ENCODE measurements at regions not wholly inside any gene's neighbourhood (a gene's known extent, or its start where the extent isn't known, plus 50 kb on each side); places are given as distances from the start of the nearest gene placed in this dataset.
"Not testable (repeated sequence)": the region's sequence is repeated elsewhere in the genome, so short reads cannot be mapped to it uniquely, and the experiment has no call there.

DNA sequence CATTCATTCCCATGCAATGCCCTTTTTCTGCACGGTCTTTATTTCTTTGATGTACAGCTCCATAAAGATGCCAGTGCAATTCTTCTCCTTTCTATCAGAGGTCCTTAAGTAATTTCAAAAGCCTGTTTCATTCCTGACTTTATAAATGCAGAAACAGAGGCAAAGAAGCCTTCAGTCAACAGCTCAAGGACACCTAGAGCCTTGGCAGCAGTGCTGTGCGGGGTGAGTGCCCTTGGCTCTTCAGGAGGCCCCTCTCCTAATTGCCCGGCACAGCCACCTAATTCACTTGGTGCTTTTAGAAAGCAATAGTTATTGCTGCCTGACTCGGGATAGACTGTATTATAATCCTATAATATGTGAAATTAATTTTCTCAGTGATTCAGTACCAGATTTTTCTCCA is 169.6 kb upstream of the KLF6 start:
- FAIRE-seq (no peak), DNase-seq (ENCODE audit: insufficient read length, low spot score) (no peak)

DNA sequence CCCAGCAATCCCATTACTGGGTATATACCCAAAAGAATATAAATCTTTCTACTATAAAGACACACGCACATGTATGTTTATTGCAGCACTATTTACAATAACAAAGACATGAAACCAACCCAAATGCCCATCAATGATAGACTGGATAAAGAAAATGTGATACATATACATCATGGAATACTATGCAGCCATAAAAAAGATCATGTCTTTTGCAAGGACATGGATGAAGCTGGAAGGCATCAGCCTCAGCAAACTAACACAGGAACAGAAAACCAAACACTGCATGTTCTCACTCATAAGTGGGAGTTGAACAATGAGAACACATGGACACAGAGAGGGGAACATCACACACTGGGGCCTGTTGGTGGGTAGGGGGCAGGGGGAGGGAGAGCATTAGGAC is 169.0 kb upstream of the KLF6 start:
- not testable (repeated sequence) for FAIRE-seq; DNase-seq (ENCODE audit: insufficient read length, low spot score)

More for the DNA sequence above, 169.6 kb upstream of the KLF6 start:
- no peak for TF ChIP-seq POLR2A (IDR thresholded peaks at IDR 0.05; ENCODE audit: low read depth, low read length)
- TF ChIP-seq PAX5 (IDR thresholded peaks at IDR 0.05; ENCODE audit: insufficient read depth, low read length, severe bottlenecking), result no peak
- TF ChIP-seq TAF1 (IDR thresholded peaks at IDR 0.05; ENCODE audit: low read depth, low read length), result no peak
- no peak for TF ChIP-seq POU2F2 (IDR thresholded peaks at IDR 0.05; ENCODE audit: low read depth, low read length)
- TF ChIP-seq POLR2AphosphoS5 (IDR thresholded peaks at IDR 0.05; ENCODE audit: low read depth, low read length), result no peak
- no peak for TF ChIP-seq SPI1 (IDR thresholded peaks at IDR 0.05; ENCODE audit: low read depth, low read length)

DNA sequence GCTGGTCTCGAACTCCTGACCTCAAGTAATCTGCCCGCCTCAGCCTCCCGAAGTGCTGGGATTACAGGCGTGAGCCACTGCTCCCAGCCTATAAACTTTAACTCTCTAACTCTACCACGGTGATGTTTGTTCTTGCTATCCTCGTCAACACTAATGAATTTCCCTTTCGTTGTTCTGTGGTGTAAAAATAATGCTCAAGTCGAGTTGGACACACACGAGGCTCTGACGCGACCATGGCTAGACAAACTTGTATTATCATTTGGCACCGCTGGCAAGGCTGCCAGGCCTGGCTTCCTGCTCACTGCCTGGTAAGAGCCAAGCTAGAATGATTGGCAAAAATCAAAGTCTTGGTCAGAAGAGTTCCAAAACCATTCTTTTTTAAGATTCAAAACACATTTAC is 167.0 kb upstream of the KLF6 start:
- FAIRE-seq (peak; percentile 9), DNase-seq (ENCODE audit: insufficient read length, low spot score) (no peak)
- TF ChIP-seq POLR2A (IDR thresholded peaks at IDR 0.05; ENCODE audit: low read depth, low read length), result no peak
- no peak for TF ChIP-seq POLR2AphosphoS5 (IDR thresholded peaks at IDR 0.05; ENCODE audit: low read depth, low read length)
- TF ChIP-seq PAX5 (IDR thresholded peaks at IDR 0.05; ENCODE audit: insufficient read depth, low read length, severe bottlenecking), result no peak
- no peak for TF ChIP-seq SPI1 (IDR thresholded peaks at IDR 0.05; ENCODE audit: low read depth, low read length)
- no peak for TF ChIP-seq POU2F2 (IDR thresholded peaks at IDR 0.05; ENCODE audit: low read depth, low read length)
- no peak for TF ChIP-seq TAF1 (IDR thresholded peaks at IDR 0.05; ENCODE audit: low read depth, low read length)

DNA sequence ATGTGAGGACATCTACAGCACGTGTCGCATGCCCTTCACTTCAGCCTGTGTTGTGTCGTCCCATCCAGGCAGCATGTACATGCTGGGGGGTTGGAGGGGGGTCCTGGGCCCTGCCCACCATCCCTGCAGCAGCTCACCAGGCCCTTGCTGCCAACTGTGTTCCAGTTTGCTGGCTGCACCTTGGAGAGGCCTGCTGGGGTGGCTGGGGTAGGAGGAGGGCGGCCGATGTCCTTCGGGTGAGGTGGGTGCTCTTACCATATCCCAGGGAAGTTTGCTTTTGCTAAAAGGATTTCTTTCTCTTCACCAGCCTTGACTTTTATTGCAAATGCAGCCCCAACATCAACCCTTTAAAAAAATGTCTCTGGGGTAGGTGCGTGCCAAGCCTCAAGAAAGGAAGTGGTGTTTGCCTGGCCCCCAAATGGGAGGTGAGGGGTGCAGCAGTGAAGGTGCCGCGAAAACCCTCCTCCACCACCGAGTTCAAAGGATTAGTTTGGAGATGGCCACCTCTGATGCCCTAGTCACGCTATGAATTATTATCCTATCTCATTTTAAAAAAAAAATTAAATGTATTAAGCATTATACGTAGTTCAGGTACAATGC is 165.8 kb upstream of the KLF6 start:
- TF ChIP-seq PAX5 (IDR thresholded peaks at IDR 0.05; ENCODE audit: insufficient read depth, low read length, severe bottlenecking), result no peak
- TF ChIP-seq SPI1 (IDR thresholded peaks at IDR 0.05; ENCODE audit: low read depth, low read length), result no peak
- TF ChIP-seq TAF1 (IDR thresholded peaks at IDR 0.05; ENCODE audit: low read depth, low read length), result no peak
- no peak for TF ChIP-seq POU2F2 (IDR thresholded peaks at IDR 0.05; ENCODE audit: low read depth, low read length)
- TF ChIP-seq POLR2A (IDR thresholded peaks at IDR 0.05; ENCODE audit: low read depth, low read length), result no peak
- TF ChIP-seq POLR2AphosphoS5 (IDR thresholded peaks at IDR 0.05; ENCODE audit: low read depth, low read length), result no peak
- no peak for DNase-seq (ENCODE audit: insufficient read length, low spot score)
- FAIRE-seq, result no peak

DNA sequence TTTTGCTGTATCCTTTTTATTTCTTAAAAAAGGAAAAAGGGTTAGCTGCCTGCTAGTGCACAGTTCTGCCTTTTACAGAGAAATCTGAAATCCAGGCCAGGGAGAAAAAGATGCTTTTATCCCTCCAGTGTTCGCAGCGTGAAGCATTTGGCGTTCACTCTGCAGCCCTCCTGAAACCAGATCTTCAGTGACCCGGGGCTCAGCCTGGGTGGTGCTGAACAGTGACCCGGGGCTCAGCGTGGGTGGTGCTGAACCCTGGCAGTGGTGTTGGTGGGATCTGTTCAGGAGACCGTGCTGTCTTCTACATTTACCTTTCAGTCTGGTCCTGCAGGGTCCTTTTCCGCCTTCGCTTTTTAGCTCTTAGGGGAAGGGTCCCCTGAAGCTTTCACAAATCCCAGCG is 164.7 kb upstream of the KLF6 start:
- TF ChIP-seq SPI1 (IDR thresholded peaks at IDR 0.05; ENCODE audit: low read depth, low read length), result no peak
- no peak for TF ChIP-seq TAF1 (IDR thresholded peaks at IDR 0.05; ENCODE audit: low read depth, low read length)
- TF ChIP-seq PAX5 (IDR thresholded peaks at IDR 0.05; ENCODE audit: insufficient read depth, low read length, severe bottlenecking), result no peak
- TF ChIP-seq POU2F2 (IDR thresholded peaks at IDR 0.05; ENCODE audit: low read depth, low read length), result no peak
- TF ChIP-seq POLR2A (IDR thresholded peaks at IDR 0.05; ENCODE audit: low read depth, low read length), result no peak
- no peak for TF ChIP-seq POLR2AphosphoS5 (IDR thresholded peaks at IDR 0.05; ENCODE audit: low read depth, low read length)
- DNase-seq (ENCODE audit: insufficient read length, low spot score) (no peak), FAIRE-seq (no peak)

GRCh38 chr10:3948843-3949242 is 163.8 kb upstream of the KLF6 start:
- no peak for TF ChIP-seq PAX5 (IDR thresholded peaks at IDR 0.05; ENCODE audit: insufficient read depth, low read length, severe bottlenecking)
- no peak for TF ChIP-seq TAF1 (IDR thresholded peaks at IDR 0.05; ENCODE audit: low read depth, low read length)
- no peak for TF ChIP-seq POLR2A (IDR thresholded peaks at IDR 0.05; ENCODE audit: low read depth, low read length)
- no peak for TF ChIP-seq POLR2AphosphoS5 (IDR thresholded peaks at IDR 0.05; ENCODE audit: low read depth, low read length)
- no peak for TF ChIP-seq POU2F2 (IDR thresholded peaks at IDR 0.05; ENCODE audit: low read depth, low read length)
- TF ChIP-seq SPI1 (IDR thresholded peaks at IDR 0.05; ENCODE audit: low read depth, low read length), result no peak
- FAIRE-seq (no peak), DNase-seq (ENCODE audit: insufficient read length, low spot score) (no peak)

GRCh38 chr10:3946234-3947229 is 161.5 kb upstream of the KLF6 start:
- no peak for TF ChIP-seq POU2F2 (IDR thresholded peaks at IDR 0.05; ENCODE audit: low read depth, low read length)
- FAIRE-seq (no peak), DNase-seq (ENCODE audit: insufficient read length, low spot score) (no peak)

DNA sequence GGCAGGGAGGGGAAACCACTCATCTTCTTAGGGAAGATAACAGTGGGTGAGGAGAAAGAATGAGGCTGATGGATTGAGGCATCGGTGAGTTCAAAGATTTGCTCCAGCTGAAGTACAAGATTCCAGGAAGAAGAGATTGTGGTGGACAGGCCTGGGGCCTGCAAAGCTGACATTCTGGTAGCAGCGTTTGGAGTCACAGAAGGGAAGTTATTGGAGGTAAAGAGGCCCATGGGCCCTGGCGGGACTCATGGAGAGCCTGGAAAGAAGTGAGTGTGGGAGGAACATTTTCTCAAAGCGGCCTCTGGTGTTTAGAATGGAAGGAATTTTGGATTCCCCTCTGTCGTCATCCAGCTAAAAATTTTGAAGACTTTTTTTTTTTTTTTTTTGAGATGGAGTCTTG is 160.0 kb upstream of the KLF6 start:
- no peak for DNase-seq (ENCODE audit: insufficient read length, low spot score)
- FAIRE-seq, result no peak
- no peak for TF ChIP-seq SPI1 (IDR thresholded peaks at IDR 0.05; ENCODE audit: low read depth, low read length)
- no peak for TF ChIP-seq PAX5 (IDR thresholded peaks at IDR 0.05; ENCODE audit: insufficient read depth, low read length, severe bottlenecking)
- no peak for TF ChIP-seq POLR2AphosphoS5 (IDR thresholded peaks at IDR 0.05; ENCODE audit: low read depth, low read length)
- TF ChIP-seq TAF1 (IDR thresholded peaks at IDR 0.05; ENCODE audit: low read depth, low read length), result no peak
- TF ChIP-seq POLR2A (IDR thresholded peaks at IDR 0.05; ENCODE audit: low read depth, low read length), result no peak
- TF ChIP-seq POU2F2 (IDR thresholded peaks at IDR 0.05; ENCODE audit: low read depth, low read length), result no peak

DNA sequence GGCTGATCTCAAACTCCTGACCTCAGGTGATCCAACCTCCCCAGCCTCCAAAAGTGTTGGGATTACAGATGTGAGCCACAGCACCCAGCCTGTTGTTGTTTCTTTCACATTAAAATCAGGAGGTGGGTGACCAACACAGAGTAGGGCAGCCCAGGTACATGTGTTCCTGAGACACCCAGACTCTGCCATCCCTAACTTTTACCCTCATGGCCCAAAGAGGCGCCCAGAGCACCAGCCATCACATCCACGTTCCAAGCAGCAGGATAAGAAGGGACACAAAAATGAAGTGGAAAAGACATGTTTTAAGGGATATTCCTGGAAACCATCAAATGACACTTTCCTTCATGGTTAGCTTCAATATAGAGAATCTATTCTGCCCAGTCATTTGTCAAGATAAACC is 159.6 kb upstream of the KLF6 start:
- TF ChIP-seq TAF1 (IDR thresholded peaks at IDR 0.05; ENCODE audit: low read depth, low read length), result no peak
- TF ChIP-seq PAX5 (IDR thresholded peaks at IDR 0.05; ENCODE audit: insufficient read depth, low read length, severe bottlenecking), result no peak
- TF ChIP-seq POU2F2 (IDR thresholded peaks at IDR 0.05; ENCODE audit: low read depth, low read length), result no peak
- TF ChIP-seq SPI1 (IDR thresholded peaks at IDR 0.05; ENCODE audit: low read depth, low read length), result no peak
- TF ChIP-seq POLR2AphosphoS5 (IDR thresholded peaks at IDR 0.05; ENCODE audit: low read depth, low read length), result no peak
- no peak for TF ChIP-seq POLR2A (IDR thresholded peaks at IDR 0.05; ENCODE audit: low read depth, low read length)
- no peak for DNase-seq (ENCODE audit: insufficient read length, low spot score)
- no peak for FAIRE-seq
